ENCODE measurements at regions not wholly inside any gene's neighbourhood (a gene's known extent, or its start where the extent isn't known, plus 50 kb on each side); places are given as distances from the start of the nearest gene placed in this dataset.

GRCh38 chr6:104621396-104621795 lies 238.3 kb downstream of the HACE1 start:
- TF ChIP-seq CTCF (conservative IDR thresholded peaks at IDR 0.05 in 1 of 2, IDR thresholded peaks at IDR 0.05 in 1 of 2; ENCODE audit: extremely low read depth in 1 of 2, insufficient read depth in 1 of 2, low read depth in 1 of 2, low read length in 2 of 2) (no peak), EZH2 (IDR thresholded peaks at IDR 0.05; ENCODE audit: borderline replicate concordance, low read length) (no peak)
